ENCODE measurements at regions not wholly inside any gene's neighbourhood (a gene's known extent, or its start where the extent isn't known, plus 50 kb on each side); places are given as distances from the start of the nearest gene placed in this dataset.

Small RNAs in the stretch of these regions (small RNA-seq; reads per million reads assigned to genes)
- 0 to 0.19 reads per million in 2 experiments for gene RNA5SP516

Data from SK-MEL-5 (cell line).